ENCODE measurements at regions not wholly inside any gene's neighbourhood (a gene's known extent, or its start where the extent isn't known, plus 50 kb on each side); places are given as distances from the start of the nearest gene placed in this dataset.

GRCh38 chr6:79763301-79763700 is 132.2 kb downstream of the SH3BGRL2 start:
- H3K4me3 ChIP-seq (ENCODE audit: low read depth, low read length): no peak overlapping the region
- H3K27me3 ChIP-seq (ENCODE audit: control insufficient read depth, insufficient read depth, low read length): no peaks in the 10 kb centered on the region
- DNase-seq (ENCODE audit: low read depth): no peak
- no peaks in the 10 kb centered on the region for H3K36me3 ChIP-seq (ENCODE audit: control insufficient read depth, insufficient read depth, low read length)
- TF ChIP-seq CTCF (IDR thresholded peaks at IDR 0.05; ENCODE audit: insufficient read depth, low read length, poor library complexity, severe bottlenecking): no peak

- no peak for DNase-seq (ENCODE audit: low read depth)
- H3K36me3 ChIP-seq (ENCODE audit: control insufficient read depth, insufficient read depth, low read length): no peaks in the 10 kb centered on the region
- TF ChIP-seq CTCF (IDR thresholded peaks at IDR 0.05; ENCODE audit: insufficient read depth, low read length, poor library complexity, severe bottlenecking): peak; percentile 42
- H3K4me3 ChIP-seq (ENCODE audit: low read depth, low read length): no peak overlapping the region
- no peaks in the 10 kb centered on the region for H3K27me3 ChIP-seq (ENCODE audit: control insufficient read depth, insufficient read depth, low read length)
Measured at GRCh38 chr6:79762370-79762769, 131.2 kb downstream of the SH3BGRL2 start.

- Histone ChIP-seq H3K27me3 (ENCODE audit: control insufficient read depth, insufficient read depth, low read length) (no peaks in the 10 kb centered on the region), H3K36me3 (ENCODE audit: control insufficient read depth, insufficient read depth, low read length) (no peaks in the 10 kb centered on the region), H3K4me3 (ENCODE audit: low read depth, low read length) (no peak overlapping the region)
- no peak for DNase-seq (ENCODE audit: low read depth)
- no peak for TF ChIP-seq CTCF (IDR thresholded peaks at IDR 0.05; ENCODE audit: insufficient read depth, low read length, poor library complexity, severe bottlenecking)
Measured at GRCh38 chr6:79756496-79756895, 125.4 kb downstream of the SH3BGRL2 start.

- Histone ChIP-seq H3K4me3 (ENCODE audit: low read depth, low read length) (no peak overlapping the region), H3K36me3 (ENCODE audit: control insufficient read depth, insufficient read depth, low read length) (no peaks in the 10 kb centered on the region), H3K27me3 (ENCODE audit: control insufficient read depth, insufficient read depth, low read length) (no peaks in the 10 kb centered on the region)
- DNase-seq (ENCODE audit: low read depth): no peak
- TF ChIP-seq CTCF (IDR thresholded peaks at IDR 0.05; ENCODE audit: insufficient read depth, low read length, poor library complexity, severe bottlenecking): no peak
Measured at GRCh38 chr6:79755967-79756366, 124.8 kb downstream of the SH3BGRL2 start.
